GM18505 (cell line): ENCODE measurements at regions not wholly inside any gene's neighbourhood (a gene's known extent, or its start where the extent isn't known, plus 50 kb on each side); places are given as distances from the start of the nearest gene placed in this dataset.

Experiments
- ATAC-seq: cut with Tn5 transposase; IDR thresholded peaks from one replicate; pipeline ENCODE4 v1.9.1; 2021; ENCODE audit not compliant: unreplicated experiment
- POLR2A ChIP-seq: IDR thresholded peaks from 4 replicates; pipeline ENCODE4 v1.6.1; 2011; ENCODE audit warnings: borderline replicate concordance; ENCODE audit not compliant: insufficient read depth, insufficient read length; ENCODE audit errors: extremely low read depth

- no peak for TF ChIP-seq POLR2A
- ATAC-seq = no peak
Observed at GRCh38 chr9:14501366-14501765, 187.4 kb upstream of the NFIB start.

GRCh38 chr9:14500705-14501104 lies 186.8 kb upstream of the NFIB start:
- ATAC-seq = no peak
- no peak for TF ChIP-seq POLR2A

- ATAC-seq = no peak
- no peak for TF ChIP-seq POLR2A
Observed at GRCh38 chr9:14499976-14500375, 186.0 kb upstream of the NFIB start.

GRCh38 chr9:14498824-14499223 lies 184.9 kb upstream of the NFIB start:
- ATAC-seq = no peak
- TF ChIP-seq POLR2A = no peak

- TF ChIP-seq POLR2A = no peak
- no peak for ATAC-seq
Observed at GRCh38 chr9:14497476-14497875, 183.5 kb upstream of the NFIB start.

GRCh38 chr9:14488421-14489190 lies 174.7 kb upstream of the NFIB start:
- no peak for TF ChIP-seq POLR2A
- no peak for ATAC-seq

- no peak for ATAC-seq
- no peak for TF ChIP-seq POLR2A
Observed at GRCh38 chr9:14487547-14488185, 173.7 kb upstream of the NFIB start.

- no peak for ATAC-seq
Observed at GRCh38 chr9:14485366-14485765, 171.4 kb upstream of the NFIB start.

GRCh38 chr9:14482856-14483255 lies 168.9 kb upstream of the NFIB start:
- no peak for TF ChIP-seq POLR2A
- ATAC-seq = no peak

More at GRCh38 chr9:14485366-14485765, 171.4 kb upstream of the NFIB start:
- no peak for TF ChIP-seq POLR2A

GRCh38 chr9:14480526-14480925 lies 166.6 kb upstream of the NFIB start:
- no peak for TF ChIP-seq POLR2A
- no peak for ATAC-seq

- ATAC-seq = no peak
- TF ChIP-seq POLR2A = no peak
Observed at GRCh38 chr9:14479163-14479560, 165.2 kb upstream of the NFIB start.

GRCh38 chr9:14478175-14479162 lies 164.5 kb upstream of the NFIB start:
- ATAC-seq = no peak
- no peak for TF ChIP-seq POLR2A

- ATAC-seq = no peak
- no peak for TF ChIP-seq POLR2A
Observed at GRCh38 chr9:14471041-14471440, 157.1 kb upstream of the NFIB start.
